Lung (tissue), 11 donors: ENCODE measurements at regions not wholly inside any gene's neighbourhood (a gene's known extent, or its start where the extent isn't known, plus 50 kb on each side); places are given as distances from the start of the nearest gene placed in this dataset.
A peak's percentile ranks its signal among the peaks of the same experiment; 100 is the strongest.

Experiments used
- ATAC-seq: fragments of 200-7000 bp; cut with Tn5 transposase; one replicate; pipeline ENCODE4 v1.9.1; 2020; ENCODE audit warnings: moderate number of reproducible peaks; ENCODE audit not compliant: insufficient read depth, low FRiP score
- DNase-seq, 3 donors: peaks; one replicate each; pipeline ENCODE4 v3.0.0-alpha.2; 2013 to 2017
- H3K27ac ChIP-seq, 2 donors: one replicate each; pipeline ENCODE4 v1.5.1; 2013; ENCODE audit warnings: mild to moderate bottlenecking in 2 of 2, moderate library complexity in 2 of 2, control low read depth in 1 of 2, inconsistent platforms in 1 of 2, low read depth in 1 of 2, low read length in 1 of 2
- H3K27me3 ChIP-seq, 3 donors: one replicate each; pipeline ENCODE4 v1.5.1; 2013; ENCODE audit warnings: low read length in 2 of 3; ENCODE audit not compliant: control insufficient read depth in 3 of 3, insufficient read depth in 3 of 3
- H3K36me3 ChIP-seq, 4 donors: one replicate each; pipeline ENCODE4 v1.5.1; 2013; ENCODE audit warnings: low read length in 4 of 4, mild to moderate bottlenecking in 1 of 4, moderate library complexity in 1 of 4; ENCODE audit not compliant: control insufficient read depth in 4 of 4, insufficient read depth in 4 of 4
- H3K4me1 ChIP-seq, 5 donors: one replicate each; pipeline ENCODE4 v1.5.1; 2013; ENCODE audit warnings: low read length in 5 of 5, mild to moderate bottlenecking in 2 of 5, moderate library complexity in 1 of 5; ENCODE audit not compliant: control insufficient read depth in 5 of 5, insufficient read depth in 5 of 5
- H3K4me3 ChIP-seq: one replicate; pipeline ENCODE4 v1.5.1; 2013; ENCODE audit warnings: mild to moderate bottlenecking, control low read depth, moderate library complexity
- H3K9ac ChIP-seq, 2 donors: one replicate each; pipeline ENCODE4 v1.5.1; 2013; ENCODE audit warnings: low read length in 2 of 2, control low read depth in 1 of 2; ENCODE audit not compliant: insufficient read depth in 1 of 2
- H3K9me3 ChIP-seq, 4 donors: one replicate each; pipeline ENCODE4 v1.5.1; 2013; ENCODE audit warnings: low read length in 3 of 4, mild to moderate bottlenecking in 1 of 4, moderate library complexity in 1 of 4; ENCODE audit not compliant: control insufficient read depth in 4 of 4, insufficient read depth in 3 of 4
- CTCF ChIP-seq: IDR thresholded peaks from 2 replicates; pipeline ENCODE4 v1.5.1; 2012; ENCODE audit warnings: mild to moderate bottlenecking; ENCODE audit errors: control extremely low read depth, extremely low read depth
- WGBS, 2 donors: extraction: QIAGEN DNeasy Blood & Tissue Kit; methylation state at CpG; one replicate each; pipeline ENCODE4 v1.1.7; 2013; 5-methylcytosine and 5-hydroxymethylcytosine counted together
- donor health status: control.
- donor health status: control.
- donor health status: Bipolar disorder and iron deficiency.
- donor health status: healthy.
- donor health status: DM: yes; HTN: yes; CAD: no.

GRCh38 chr3:178099862-178100261 lies 436.4 kb upstream of the KCNMB2 start:
- no peak for DNase-seq
- no peak for TF ChIP-seq CTCF
- no peak overlapping the region for H3K9ac ChIP-seq
- H3K9me3 ChIP-seq, result peaks cover 0 to 2% (median 0%) of the 10 kb centered on the region in 4 donors
- peaks cover 0 to 32% (median 0%) of the 10 kb centered on the region in 5 donors for H3K4me1 ChIP-seq
- no peak overlapping the region for H3K4me3 ChIP-seq
- no peaks in the 10 kb centered on the region for H3K36me3 ChIP-seq
- WGBS, 2 donors, result 79 to 95% methylated on average over 2 of the region's 2 CpGs
- no peaks in the 10 kb centered on the region for H3K27me3 ChIP-seq
- no peak for ATAC-seq
- no peak overlapping the region for H3K27ac ChIP-seq

- TF ChIP-seq CTCF, result no peak
- H3K36me3 ChIP-seq, result no peaks in the 10 kb centered on the region
- DNase-seq, result peak in 2 of 3 donors; percentile 66 to 84
- H3K4me3 ChIP-seq, result no peak overlapping the region
- no peak overlapping the region for H3K27ac ChIP-seq
- no peak overlapping the region for H3K9ac ChIP-seq
- peaks cover 0 to under 1% (median 0%) of the 10 kb centered on the region in 4 donors for H3K9me3 ChIP-seq
- H3K27me3 ChIP-seq, result no peaks in the 10 kb centered on the region
- no peak for ATAC-seq
- peaks cover 0 to 32% (median 0%) of the 10 kb centered on the region in 5 donors for H3K4me1 ChIP-seq
Observed at GRCh38 chr3:178100908-178101307, 435.3 kb upstream of the KCNMB2 start.

GRCh38 chr3:178103140-178103539 lies 433.1 kb upstream of the KCNMB2 start:
- ATAC-seq (no peak), DNase-seq (peak in 1 of 3 donors; percentile 39)
- Histone ChIP-seq H3K36me3 (no peaks in the 10 kb centered on the region), H3K4me3 (no peak overlapping the region), H3K9ac (no peak overlapping the region), H3K4me1 (peaks cover 0 to 25% (median 0%) of the 10 kb centered on the region in 5 donors), H3K27me3 (no peaks in the 10 kb centered on the region), H3K9me3 (no peaks in the 10 kb centered on the region), H3K27ac (no peak overlapping the region)
- WGBS, 2 donors, result 80 to 95% methylated on average over 2 of the region's 2 CpGs
- no peak for TF ChIP-seq CTCF

GRCh38 chr3:178107804-178108203 lies 428.4 kb upstream of the KCNMB2 start:
- Histone ChIP-seq H3K9ac (no peak overlapping the region), H3K4me1 (peaks cover 0 to 5% (median 0%) of the 10 kb centered on the region in 5 donors), H3K36me3 (no peaks in the 10 kb centered on the region), H3K9me3 (no peaks in the 10 kb centered on the region), H3K4me3 (no peak overlapping the region), H3K27me3 (no peaks in the 10 kb centered on the region), H3K27ac (no peak overlapping the region)
- ATAC-seq, result no peak
- no peak for DNase-seq
- TF ChIP-seq CTCF, result no peak
- 92 to 96% methylated on average over 2 of the region's 2 CpGs for WGBS, 2 donors
